GM19328 (cell line): ENCODE measurements at regions not wholly inside any gene's neighbourhood (a gene's known extent, or its start where the extent isn't known, plus 50 kb on each side); places are given as distances from the start of the nearest gene placed in this dataset.

Source experiments
- ATAC-seq: cut with Tn5 transposase; IDR thresholded peaks from one replicate; pipeline ENCODE4 v1.9.1; 2021; ENCODE audit warnings: mild to moderate bottlenecking, moderate library complexity; ENCODE audit not compliant: unreplicated experiment

- ATAC-seq: no peak
These were observed 354.6 kb upstream of the SHH start for GRCh38 chr7:156166692-156167416.

GRCh38 chr7:156163747-156164146 is 351.5 kb upstream of the SHH start:
- no peak for ATAC-seq

GRCh38 chr7:156162451-156162850 is 350.2 kb upstream of the SHH start:
- ATAC-seq: no peak

GRCh38 chr7:156160811-156161210 is 348.5 kb upstream of the SHH start:
- ATAC-seq: no peak

- no peak for ATAC-seq
These were observed 346.4 kb upstream of the SHH start for GRCh38 chr7:156158693-156159092.

GRCh38 chr7:156158213-156158612 is 345.9 kb upstream of the SHH start:
- no peak for ATAC-seq

- no peak for ATAC-seq
These were observed 345.2 kb upstream of the SHH start for GRCh38 chr7:156157409-156158012.

GRCh38 chr7:156156734-156157408 is 344.6 kb upstream of the SHH start:
- ATAC-seq: no peak

- ATAC-seq: no peak
These were observed 343.9 kb upstream of the SHH start for GRCh38 chr7:156155988-156156733.

- ATAC-seq: no peak
These were observed 341.3 kb upstream of the SHH start for GRCh38 chr7:156153590-156153989.

GRCh38 chr7:156152390-156152789 is 340.1 kb upstream of the SHH start:
- no peak for ATAC-seq

GRCh38 chr7:156151658-156152057 is 339.4 kb upstream of the SHH start:
- ATAC-seq: no peak

GRCh38 chr7:156151078-156151477 is 338.8 kb upstream of the SHH start:
- ATAC-seq: no peak

- no peak for ATAC-seq
These were observed 336.7 kb upstream of the SHH start for GRCh38 chr7:156148995-156149394.

GRCh38 chr7:156148547-156148946 is 336.3 kb upstream of the SHH start:
- no peak for ATAC-seq

GRCh38 chr7:156147756-156148504 is 335.7 kb upstream of the SHH start:
- ATAC-seq: no peak

GRCh38 chr7:156147104-156147503 is 334.8 kb upstream of the SHH start:
- ATAC-seq: no peak

- no peak for ATAC-seq
These were observed 333.7 kb upstream of the SHH start for GRCh38 chr7:156145996-156146395.

- no peak for ATAC-seq
These were observed 332.9 kb upstream of the SHH start for GRCh38 chr7:156145184-156145583.

- ATAC-seq: no peak
These were observed 331.4 kb upstream of the SHH start for GRCh38 chr7:156143683-156144082.

- no peak for ATAC-seq
These were observed 330.9 kb upstream of the SHH start for GRCh38 chr7:156143158-156143557.
